ENCODE measurements at regions not wholly inside any gene's neighbourhood (a gene's known extent, or its start where the extent isn't known, plus 50 kb on each side); places are given as distances from the start of the nearest gene placed in this dataset.

DNA sequence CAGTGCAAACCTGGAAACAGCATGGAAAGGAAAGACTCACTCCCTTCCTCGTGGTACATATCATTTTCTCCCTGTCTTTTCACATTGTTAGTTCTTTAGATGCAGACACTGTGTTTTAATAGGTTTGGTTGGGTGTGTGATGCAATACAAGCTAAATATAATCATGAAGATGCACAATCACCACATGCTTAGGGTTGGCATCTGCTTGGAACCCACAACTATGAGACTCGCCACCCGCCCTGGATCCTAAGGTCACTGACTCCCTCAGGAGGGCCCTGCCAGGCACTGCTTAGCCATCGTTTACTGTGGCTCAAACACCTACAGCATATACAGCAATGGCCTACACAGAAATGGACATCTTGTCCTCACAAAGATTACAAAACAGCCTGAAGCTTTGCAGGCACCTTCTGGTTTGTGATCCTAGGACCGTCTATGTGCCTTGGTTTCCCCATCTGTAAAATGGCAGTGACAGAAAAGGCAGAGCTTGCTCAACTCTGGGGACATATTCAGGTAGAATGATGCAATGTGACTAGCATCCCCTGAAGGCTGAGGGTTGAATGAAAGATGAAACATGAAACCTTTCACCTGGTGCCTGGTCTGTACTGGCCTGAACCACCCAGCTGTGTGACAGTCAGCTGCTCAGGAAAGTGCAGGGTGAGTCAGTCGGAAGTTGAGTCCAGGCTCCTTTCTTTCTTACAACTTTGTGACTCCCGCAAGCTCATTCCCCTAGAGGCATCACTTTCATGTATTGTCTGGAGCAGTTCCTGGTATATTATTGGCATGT, 123.6 kb upstream of the PFN2 start:
- H3K27ac ChIP-seq = no peak overlapping the region
- H3K4me3 ChIP-seq = no peak overlapping the region
- H3K4me2 ChIP-seq = no peak overlapping the region
- H3K9ac ChIP-seq = no peak overlapping the region
- no peaks in the 10 kb centered on the region for H3K4me1 ChIP-seq
- H3K9me3 ChIP-seq = no peaks in the 10 kb centered on the region
- H4K20me1 ChIP-seq = no peaks in the 10 kb centered on the region
- no peak for TF ChIP-seq Cebpa-rat (IDR thresholded peaks at IDR 0.05)
- no peaks in the 10 kb centered on the region for H3K36me3 ChIP-seq
- H3K27me3 ChIP-seq = no peaks in the 10 kb centered on the region

DNA sequence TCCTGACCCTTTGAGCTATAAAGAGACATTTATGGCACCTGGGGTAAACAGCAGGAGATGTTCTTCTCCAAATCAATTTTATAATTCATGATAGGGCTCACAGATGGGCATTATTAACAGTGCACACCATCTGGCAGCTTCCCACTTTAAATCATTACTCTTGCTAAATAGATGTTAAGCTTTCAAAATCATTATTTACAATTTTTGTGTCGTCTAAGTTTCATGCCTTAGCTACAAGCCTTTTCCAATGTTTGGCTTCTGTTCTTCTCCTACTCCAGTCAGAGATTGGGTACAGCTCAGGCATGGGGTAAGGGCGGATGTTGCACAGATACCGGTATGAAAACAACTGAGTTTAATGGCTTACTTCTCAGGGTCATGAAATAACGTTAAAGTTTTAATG, 120.9 kb upstream of the PFN2 start:
- no peaks in the 10 kb centered on the region for H3K27me3 ChIP-seq
- H3K4me3 ChIP-seq = no peak overlapping the region
- H3K4me1 ChIP-seq = no peaks in the 10 kb centered on the region
- H4K20me1 ChIP-seq = no peaks in the 10 kb centered on the region
- no peak for TF ChIP-seq Cebpa-rat (IDR thresholded peaks at IDR 0.05)
- H3K4me2 ChIP-seq = no peak overlapping the region
- H3K36me3 ChIP-seq = no peaks in the 10 kb centered on the region
- no peak overlapping the region for H3K9ac ChIP-seq
- no peak overlapping the region for H3K27ac ChIP-seq
- no peaks in the 10 kb centered on the region for H3K9me3 ChIP-seq

DNA sequence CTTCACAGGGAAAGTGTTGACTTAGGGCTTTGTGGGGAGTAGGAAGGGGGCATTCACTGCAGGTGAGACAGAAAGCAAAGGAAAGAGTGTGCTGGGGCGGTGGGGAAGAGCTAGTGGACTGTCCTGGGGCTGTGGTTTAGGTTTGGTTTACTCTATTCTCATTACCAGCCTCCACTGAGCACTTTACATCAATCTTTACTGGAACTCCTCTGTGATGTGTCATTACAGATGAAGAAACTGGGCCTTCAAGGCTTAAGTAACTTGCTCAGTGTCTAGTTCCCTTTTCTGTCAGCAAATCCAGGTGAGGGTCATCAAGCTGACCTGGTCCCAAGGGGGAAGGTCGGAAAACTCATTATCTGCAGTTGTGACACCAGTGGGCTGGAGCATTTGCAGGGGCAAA, 120.2 kb upstream of the PFN2 start:
- no peak for TF ChIP-seq Cebpa-rat (IDR thresholded peaks at IDR 0.05)
- no peaks in the 10 kb centered on the region for H3K36me3 ChIP-seq

DNA sequence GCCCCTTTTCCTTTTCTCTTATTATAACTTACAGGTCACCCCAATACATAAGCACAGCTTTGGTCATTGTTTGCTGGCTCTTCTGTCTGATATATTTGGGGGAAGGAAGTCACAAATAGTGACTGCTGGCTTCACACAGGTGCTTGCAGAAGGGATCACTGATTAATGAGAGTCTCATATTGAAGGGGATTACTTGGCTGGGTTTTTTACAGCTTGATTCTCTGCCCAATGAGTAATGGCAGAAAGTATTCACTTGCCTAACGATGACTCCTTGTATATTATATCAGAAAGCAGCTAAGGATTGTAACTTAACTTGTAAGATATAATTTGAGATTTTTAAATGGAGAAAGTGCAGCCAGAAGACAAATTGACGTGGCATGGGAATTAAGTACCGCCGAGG, 119.3 kb upstream of the PFN2 start:
- Histone ChIP-seq H3K4me1 (no peaks in the 10 kb centered on the region), H3K27ac (no peak overlapping the region), H3K4me2 (no peak overlapping the region), H3K4me3 (no peak overlapping the region), H3K9ac (no peak overlapping the region), H3K27me3 (no peaks in the 10 kb centered on the region), H4K20me1 (no peaks in the 10 kb centered on the region), H3K36me3 (no peaks in the 10 kb centered on the region), H3K9me3 (no peaks in the 10 kb centered on the region)
- TF ChIP-seq Cebpa-rat (IDR thresholded peaks at IDR 0.05) = no peak

More for the DNA sequence above, 120.2 kb upstream of the PFN2 start:
- Histone ChIP-seq H3K9ac (no peak overlapping the region), H3K4me2 (no peak overlapping the region), H3K27me3 (no peaks in the 10 kb centered on the region), H3K4me3 (no peak overlapping the region), H3K27ac (no peak overlapping the region), H4K20me1 (no peaks in the 10 kb centered on the region), H3K4me1 (no peaks in the 10 kb centered on the region), H3K9me3 (no peaks in the 10 kb centered on the region)

DNA sequence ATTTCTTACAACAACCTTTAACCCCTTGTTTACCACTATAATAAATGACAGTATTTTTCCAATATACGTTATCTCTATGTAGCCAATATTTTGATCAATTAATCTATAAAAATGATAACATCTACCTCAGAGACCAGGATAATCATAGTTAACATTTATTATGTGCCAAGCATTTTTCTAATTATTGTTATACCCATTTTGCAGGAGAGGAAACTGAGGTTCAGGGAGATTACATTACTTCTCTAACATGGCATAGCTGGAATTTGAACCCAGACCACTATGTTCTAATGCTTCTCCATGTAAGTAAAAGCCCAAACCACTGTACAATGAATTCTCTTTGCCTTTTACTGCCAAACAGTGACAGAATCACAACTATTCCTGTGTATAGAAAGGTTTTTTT, 113.4 kb upstream of the PFN2 start:
- Histone ChIP-seq H3K4me3 (no peak overlapping the region), H3K9me3 (no peaks in the 10 kb centered on the region), H3K27ac (no peak overlapping the region), H4K20me1 (no peaks in the 10 kb centered on the region), H3K9ac (no peak overlapping the region), H3K4me2 (no peak overlapping the region), H3K27me3 (no peaks in the 10 kb centered on the region), H3K4me1 (no peaks in the 10 kb centered on the region), H3K36me3 (no peaks in the 10 kb centered on the region)
- TF ChIP-seq Cebpa-rat (IDR thresholded peaks at IDR 0.05) = no peak

DNA sequence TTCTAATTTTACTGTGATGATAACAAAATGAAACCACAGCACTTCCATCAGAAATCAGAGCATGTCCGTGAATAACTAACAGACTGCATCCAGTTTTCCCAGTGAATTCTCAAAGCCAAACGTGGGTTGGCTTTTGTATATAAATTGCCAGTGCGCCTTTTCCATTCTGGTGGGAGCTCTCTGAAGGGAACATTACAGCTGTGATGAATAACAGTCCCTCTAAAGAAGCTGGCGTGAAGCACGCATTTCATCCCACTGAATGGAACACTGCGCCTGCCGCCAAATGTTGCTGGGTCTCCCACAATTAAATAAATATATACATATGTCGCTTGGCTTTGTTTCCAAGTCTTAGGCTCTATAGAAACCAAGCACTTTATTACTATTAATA, 113.0 kb upstream of the PFN2 start:
- no peaks in the 10 kb centered on the region for H3K27me3 ChIP-seq
- no peaks in the 10 kb centered on the region for H3K36me3 ChIP-seq
- H3K4me2 ChIP-seq = no peak overlapping the region
- no peaks in the 10 kb centered on the region for H3K9me3 ChIP-seq
- no peak overlapping the region for H3K4me3 ChIP-seq
- no peak for TF ChIP-seq Cebpa-rat (IDR thresholded peaks at IDR 0.05)
- H3K9ac ChIP-seq = no peak overlapping the region
- no peaks in the 10 kb centered on the region for H4K20me1 ChIP-seq
- H3K27ac ChIP-seq = no peak overlapping the region
- H3K4me1 ChIP-seq = no peaks in the 10 kb centered on the region

DNA sequence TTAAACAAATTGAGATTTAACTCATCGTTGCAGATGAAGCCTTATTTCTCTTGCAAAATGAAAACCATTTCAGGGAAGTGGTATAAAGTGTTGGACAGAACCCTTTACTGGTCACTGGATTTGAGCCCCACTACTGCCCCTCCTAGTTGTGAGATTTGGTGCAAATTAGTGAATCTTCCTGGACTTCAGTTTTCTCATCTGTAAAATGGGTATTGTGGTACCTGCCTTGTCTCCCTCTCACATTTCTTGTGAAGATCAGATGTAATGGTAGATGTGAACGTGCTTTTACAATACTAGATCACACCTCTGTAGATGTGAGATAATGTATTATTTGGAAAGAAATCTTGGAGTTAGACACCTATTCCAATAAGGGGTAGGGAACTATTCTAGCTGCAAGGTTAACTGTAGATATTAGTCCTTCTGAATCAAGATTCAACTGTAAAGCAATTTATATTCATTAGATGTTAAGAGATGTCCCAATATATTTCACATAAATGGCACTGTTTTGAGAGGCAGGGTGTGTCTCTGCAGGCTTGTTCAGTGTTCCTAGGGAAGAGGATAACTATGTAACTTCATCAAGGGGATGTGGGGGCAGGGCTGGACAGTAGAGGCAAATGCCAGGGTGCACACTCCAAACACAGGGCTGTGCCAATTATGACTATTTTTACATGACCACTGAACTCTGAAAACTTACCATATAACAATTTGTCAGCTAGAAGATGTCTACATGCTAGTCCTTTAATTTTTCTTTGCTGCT, 112.4 kb upstream of the PFN2 start:
- TF ChIP-seq Cebpa-rat (IDR thresholded peaks at IDR 0.05) = no peak
- Histone ChIP-seq H4K20me1 (no peaks in the 10 kb centered on the region), H3K4me3 (no peak overlapping the region), H3K9ac (no peak overlapping the region), H3K27me3 (no peaks in the 10 kb centered on the region), H3K4me2 (no peak overlapping the region), H3K36me3 (no peaks in the 10 kb centered on the region), H3K27ac (no peak overlapping the region), H3K4me1 (no peaks in the 10 kb centered on the region), H3K9me3 (no peaks in the 10 kb centered on the region)

DNA sequence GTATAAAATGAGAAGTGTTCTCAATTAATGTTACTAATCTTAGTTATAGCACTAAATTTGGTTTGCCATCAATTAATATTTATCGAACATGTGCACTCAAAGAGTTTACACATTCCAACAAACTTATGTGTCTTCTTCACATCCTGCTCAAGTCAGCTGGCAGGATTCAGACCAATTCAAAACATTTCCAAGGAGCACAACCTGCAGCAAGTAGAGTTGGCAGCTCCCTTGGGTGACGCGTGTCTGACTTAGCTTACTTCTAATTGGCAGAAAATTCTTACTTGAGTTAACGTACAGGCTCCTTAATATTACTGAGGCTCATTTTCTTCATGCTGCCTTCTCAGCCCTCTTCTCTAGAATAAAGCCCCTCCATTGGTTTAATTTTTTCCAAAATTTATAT, 110.4 kb upstream of the PFN2 start:
- no peaks in the 10 kb centered on the region for H4K20me1 ChIP-seq
- no peak overlapping the region for H3K9ac ChIP-seq
- H3K9me3 ChIP-seq = peaks cover 6% of the 10 kb centered on the region
- H3K4me1 ChIP-seq = no peaks in the 10 kb centered on the region
- no peak overlapping the region for H3K4me2 ChIP-seq
- no peak overlapping the region for H3K27ac ChIP-seq
- no peak overlapping the region for H3K4me3 ChIP-seq
- no peaks in the 10 kb centered on the region for H3K36me3 ChIP-seq
- H3K27me3 ChIP-seq = no peaks in the 10 kb centered on the region
- no peak for TF ChIP-seq Cebpa-rat (IDR thresholded peaks at IDR 0.05)

DNA sequence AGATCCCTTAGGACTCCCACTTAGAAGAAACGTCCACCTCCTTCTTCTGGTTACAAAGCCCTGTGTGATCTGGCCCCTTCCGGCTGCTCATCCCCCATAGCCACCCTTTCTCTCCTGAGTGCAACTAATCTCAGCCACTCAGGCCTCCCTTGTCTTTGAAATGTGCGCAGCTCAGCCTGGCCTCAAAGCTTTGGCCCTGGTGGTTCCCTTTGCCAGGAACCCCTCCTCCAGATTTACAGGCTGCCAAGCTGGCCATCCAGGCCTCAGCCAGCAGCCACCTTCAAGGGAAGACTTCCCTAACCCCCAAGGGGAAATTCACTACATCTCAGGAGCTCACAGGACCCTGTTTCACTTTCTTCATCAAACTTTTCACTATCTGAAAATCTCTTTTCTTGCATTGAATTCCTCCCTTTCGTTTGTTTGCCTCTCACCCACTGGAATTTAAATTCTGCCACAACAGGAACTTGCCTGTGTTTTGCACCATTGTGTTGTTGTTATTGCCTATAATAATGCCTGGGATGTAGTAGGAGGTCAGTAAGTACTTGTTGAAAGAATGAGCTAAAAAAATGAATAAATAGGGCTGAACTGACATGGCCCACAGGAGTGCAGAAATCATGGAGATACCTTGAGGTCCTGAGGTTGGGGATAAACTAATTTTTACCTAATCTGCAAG, 109.5 kb upstream of the PFN2 start:
- Histone ChIP-seq H4K20me1 (no peaks in the 10 kb centered on the region), H3K4me3 (no peak overlapping the region), H3K36me3 (no peaks in the 10 kb centered on the region), H3K9ac (no peak overlapping the region), H3K27ac (no peak overlapping the region), H3K4me1 (no peaks in the 10 kb centered on the region), H3K9me3 (peaks cover 9% of the 10 kb centered on the region), H3K27me3 (no peaks in the 10 kb centered on the region), H3K4me2 (no peak overlapping the region)
- no peak for TF ChIP-seq Cebpa-rat (IDR thresholded peaks at IDR 0.05)

Measured in BLaER1 (cell line).